Liver (tissue), 8 donors: ENCODE measurements at regions not wholly inside any gene's neighbourhood (a gene's known extent, or its start where the extent isn't known, plus 50 kb on each side); places are given as distances from the start of the nearest gene placed in this dataset.

Experiments
- DNase-seq: peaks from one replicate; pipeline ENCODE4 v3.0.0-alpha.2; 2017; ENCODE audit warnings: low spot score
- H3K27ac ChIP-seq, 2 donors: one replicate each; pipeline ENCODE4 v1.7.0; 2013; ENCODE audit warnings: inconsistent platforms in 2 of 2, low read length in 2 of 2, control low read depth in 1 of 2, low read depth in 1 of 2, mild to moderate bottlenecking in 1 of 2
- H3K27me3 ChIP-seq, 4 donors: one replicate each; pipeline versions ENCODE4 v1.6.1 to v1.7.0; 2013; ENCODE audit warnings: low read length in 3 of 4, inconsistent platforms in 1 of 4, mild to moderate bottlenecking in 1 of 4, moderate library complexity in 1 of 4; ENCODE audit not compliant: control insufficient read depth in 4 of 4, insufficient read depth in 4 of 4
- H3K36me3 ChIP-seq, 4 donors: one replicate each; pipeline versions ENCODE4 v1.6.1 to v1.7.0; 2013; ENCODE audit warnings: low read length in 3 of 4, mild to moderate bottlenecking in 3 of 4, low read depth in 1 of 4, moderate library complexity in 1 of 4; ENCODE audit not compliant: control insufficient read depth in 4 of 4, insufficient read depth in 3 of 4
- H3K4me1 ChIP-seq, 4 donors: one replicate each; pipeline versions ENCODE4 v1.6.1 to v1.7.0; 2013; ENCODE audit warnings: low read length in 3 of 4, mild to moderate bottlenecking in 3 of 4, moderate library complexity in 1 of 4; ENCODE audit not compliant: control insufficient read depth in 4 of 4, insufficient read depth in 4 of 4
- H3K4me3 ChIP-seq, 3 donors: one replicate each; pipeline versions ENCODE4 v1.6.1 to v1.7.0; 2013; ENCODE audit warnings: low read length in 3 of 3, control low read depth in 1 of 3, low read depth in 1 of 3, mild to moderate bottlenecking in 1 of 3
- H3K9ac ChIP-seq, 2 donors: one replicate each; pipeline ENCODE4 v1.7.0; 2013; ENCODE audit warnings: low read length in 2 of 2, mild to moderate bottlenecking in 2 of 2, moderate library complexity in 2 of 2, control low read depth in 1 of 2, low read depth in 1 of 2
- H3K9me3 ChIP-seq, 4 donors: one replicate each; pipeline versions ENCODE4 v1.6.1 to v1.7.0; 2013; ENCODE audit warnings: low read length in 3 of 4; ENCODE audit not compliant: control insufficient read depth in 4 of 4
- EGR1 ChIP-seq, 2 donors: IDR thresholded peaks; 2 replicates each; pipeline ENCODE4 v1.6.1; 2016 to 2018; ENCODE audit warnings: antibody characterized with exemption in 2 of 2, low read depth in 2 of 2
- FOXA1 ChIP-seq: IDR thresholded peaks from 2 replicates; pipeline ENCODE4 v1.6.1; 2016; ENCODE audit warnings: antibody characterized with exemption
- FOXA2 ChIP-seq: IDR thresholded peaks from 2 replicates; pipeline ENCODE4 v1.6.1; 2016; ENCODE audit warnings: antibody characterized with exemption
- GABPA ChIP-seq, 2 donors: IDR thresholded peaks in 1 of 2; conservative IDR thresholded peaks in 1 of 2; 2 replicates each; pipeline ENCODE4 v1.6.1; 2016; ENCODE audit warnings: antibody characterized with exemption in 2 of 2, mild to moderate bottlenecking in 1 of 2, moderate library complexity in 1 of 2
- HNF4A ChIP-seq, 2 donors: conservative IDR thresholded peaks; 2 replicates each; pipeline ENCODE4 v1.6.1; 2016; ENCODE audit warnings: antibody characterized with exemption in 2 of 2, mild to moderate bottlenecking in 2 of 2
- HNF4G ChIP-seq: IDR thresholded peaks from 2 replicates; pipeline ENCODE4 v1.6.1; 2016; ENCODE audit warnings: antibody characterized with exemption
- NR2F2 ChIP-seq: IDR thresholded peaks from 2 replicates; pipeline ENCODE4 v1.6.1; 2016; ENCODE audit warnings: antibody characterized with exemption
- RAD21 ChIP-seq, 2 donors: IDR thresholded peaks; 2 replicates each; pipeline ENCODE4 v1.6.1; 2016; ENCODE audit warnings: antibody characterized with exemption in 2 of 2, mild to moderate bottlenecking in 2 of 2
- RXRA ChIP-seq, 2 donors: IDR thresholded peaks; 2 replicates each; pipeline ENCODE4 v1.6.1; 2017 to 2018; ENCODE audit warnings: antibody characterized with exemption in 2 of 2, mild to moderate bottlenecking in 1 of 2
- SP1 ChIP-seq: IDR thresholded peaks from 2 replicates; pipeline ENCODE4 v1.6.1; 2018; ENCODE audit warnings: antibody characterized with exemption, mild to moderate bottlenecking
- TAF1 ChIP-seq: conservative IDR thresholded peaks from 2 replicates; pipeline ENCODE4 v1.6.1; 2016; ENCODE audit warnings: antibody characterized with exemption, mild to moderate bottlenecking
- YY1 ChIP-seq: IDR thresholded peaks from 2 replicates; pipeline ENCODE4 v1.6.1; 2016; ENCODE audit warnings: antibody characterized with exemption, mild to moderate bottlenecking
- WGBS: extraction: QIAGEN DNeasy Blood & Tissue Kit; methylation state at CpG from one replicate; pipeline ENCODE4 v1.1.7; 2013; 5-methylcytosine and 5-hydroxymethylcytosine counted together
- TF ChIP-seq, protein P1 (sequence below): IDR thresholded peaks from 2 replicates; pipeline ENCODE4 v1.6.1; 2016; ENCODE audit warnings: antibody characterized with exemption
- TF ChIP-seq, protein P2 (sequence below): fragments of 150-350 bp; IDR thresholded peaks from 2 replicates; pipeline ENCODE4 v1.5.1; 2017; ENCODE audit warnings: improper control_type of control experiment, low read depth, low read length; ENCODE audit not compliant: missing input control
- TF ChIP-seq, protein P3 (sequence below): IDR thresholded peaks from 2 replicates; pipeline ENCODE4 v1.6.1; 2016; ENCODE audit warnings: antibody characterized with exemption, mild to moderate bottlenecking
- TF ChIP-seq, protein P4 (sequence below): IDR thresholded peaks from 2 replicates; pipeline ENCODE4 v1.6.1; 2016; ENCODE audit warnings: antibody characterized with exemption
- donor health status: healthy.
- donor health status: healthy.
- donor health status: healthy.
- donor health status: healthy.
- donor health status: healthy.

DNA sequence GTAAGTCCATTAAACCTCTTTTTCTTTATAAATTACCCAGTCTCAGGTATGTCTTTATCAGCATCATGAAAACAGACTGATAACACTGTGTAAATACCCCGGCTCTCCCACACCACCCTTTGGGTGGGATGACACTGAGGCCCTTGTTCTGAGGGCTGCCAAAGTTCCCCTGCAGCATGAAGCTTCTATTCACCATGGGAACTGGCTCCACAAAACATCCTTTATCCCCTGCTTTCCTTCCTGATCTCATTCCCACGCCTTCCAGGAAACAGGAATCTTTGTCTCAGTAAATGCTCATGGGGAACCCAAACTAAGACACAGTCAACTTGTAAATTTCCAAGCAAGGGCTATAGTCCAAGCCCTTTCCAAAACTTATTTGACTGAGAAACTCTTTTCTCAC lies 88.4 kb downstream of the ABCC12 start:
- H3K27me3 ChIP-seq = peaks cover 0 to 3% (median 0%) of the 10 kb centered on the region in 4 donors
- H3K27ac ChIP-seq = no peak overlapping the region
- no peaks in the 10 kb centered on the region for H3K9me3 ChIP-seq
- no peaks in the 10 kb centered on the region for H3K4me1 ChIP-seq
- no peak for DNase-seq
- no peak overlapping the region for H3K4me3 ChIP-seq
- TF ChIP-seq, protein P1, sequence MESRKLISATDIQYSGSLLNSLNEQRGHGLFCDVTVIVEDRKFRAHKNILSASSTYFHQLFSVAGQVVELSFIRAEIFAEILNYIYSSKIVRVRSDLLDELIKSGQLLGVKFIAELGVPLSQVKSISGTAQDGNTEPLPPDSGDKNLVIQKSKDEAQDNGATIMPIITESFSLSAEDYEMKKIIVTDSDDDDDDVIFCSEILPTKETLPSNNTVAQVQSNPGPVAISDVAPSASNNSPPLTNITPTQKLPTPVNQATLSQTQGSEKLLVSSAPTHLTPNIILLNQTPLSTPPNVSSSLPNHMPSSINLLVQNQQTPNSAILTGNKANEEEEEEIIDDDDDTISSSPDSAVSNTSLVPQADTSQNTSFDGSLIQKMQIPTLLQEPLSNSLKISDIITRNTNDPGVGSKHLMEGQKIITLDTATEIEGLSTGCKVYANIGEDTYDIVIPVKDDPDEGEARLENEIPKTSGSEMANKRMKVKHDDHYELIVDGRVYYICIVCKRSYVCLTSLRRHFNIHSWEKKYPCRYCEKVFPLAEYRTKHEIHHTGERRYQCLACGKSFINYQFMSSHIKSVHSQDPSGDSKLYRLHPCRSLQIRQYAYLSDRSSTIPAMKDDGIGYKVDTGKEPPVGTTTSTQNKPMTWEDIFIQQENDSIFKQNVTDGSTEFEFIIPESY = no peak
- TF ChIP-seq FOXA2 (no peak), NR2F2 (no peak), TAF1 (no peak), HNF4A (conservative IDR thresholded peaks at IDR 0.05) (no peak), EGR1 (IDR thresholded peaks at IDR 0.05; ENCODE audit: low read depth in 2 of 2) (no peak), RXRA (IDR thresholded peaks at IDR 0.05) (no peak), YY1 (no peak), HNF4G (no peak), SP1 (no peak), GABPA (IDR thresholded peaks at IDR 0.05 in 1 of 2, conservative IDR thresholded peaks at IDR 0.05 in 1 of 2) (no peak), FOXA1 (no peak)
- TF ChIP-seq, protein P2, sequence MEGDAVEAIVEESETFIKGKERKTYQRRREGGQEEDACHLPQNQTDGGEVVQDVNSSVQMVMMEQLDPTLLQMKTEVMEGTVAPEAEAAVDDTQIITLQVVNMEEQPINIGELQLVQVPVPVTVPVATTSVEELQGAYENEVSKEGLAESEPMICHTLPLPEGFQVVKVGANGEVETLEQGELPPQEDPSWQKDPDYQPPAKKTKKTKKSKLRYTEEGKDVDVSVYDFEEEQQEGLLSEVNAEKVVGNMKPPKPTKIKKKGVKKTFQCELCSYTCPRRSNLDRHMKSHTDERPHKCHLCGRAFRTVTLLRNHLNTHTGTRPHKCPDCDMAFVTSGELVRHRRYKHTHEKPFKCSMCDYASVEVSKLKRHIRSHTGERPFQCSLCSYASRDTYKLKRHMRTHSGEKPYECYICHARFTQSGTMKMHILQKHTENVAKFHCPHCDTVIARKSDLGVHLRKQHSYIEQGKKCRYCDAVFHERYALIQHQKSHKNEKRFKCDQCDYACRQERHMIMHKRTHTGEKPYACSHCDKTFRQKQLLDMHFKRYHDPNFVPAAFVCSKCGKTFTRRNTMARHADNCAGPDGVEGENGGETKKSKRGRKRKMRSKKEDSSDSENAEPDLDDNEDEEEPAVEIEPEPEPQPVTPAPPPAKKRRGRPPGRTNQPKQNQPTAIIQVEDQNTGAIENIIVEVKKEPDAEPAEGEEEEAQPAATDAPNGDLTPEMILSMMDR = no peak
- H3K36me3 ChIP-seq = no peaks in the 10 kb centered on the region
- H3K9ac ChIP-seq = no peak overlapping the region
- 59% methylated on average over 2 of the region's 2 CpGs for WGBS

DNA sequence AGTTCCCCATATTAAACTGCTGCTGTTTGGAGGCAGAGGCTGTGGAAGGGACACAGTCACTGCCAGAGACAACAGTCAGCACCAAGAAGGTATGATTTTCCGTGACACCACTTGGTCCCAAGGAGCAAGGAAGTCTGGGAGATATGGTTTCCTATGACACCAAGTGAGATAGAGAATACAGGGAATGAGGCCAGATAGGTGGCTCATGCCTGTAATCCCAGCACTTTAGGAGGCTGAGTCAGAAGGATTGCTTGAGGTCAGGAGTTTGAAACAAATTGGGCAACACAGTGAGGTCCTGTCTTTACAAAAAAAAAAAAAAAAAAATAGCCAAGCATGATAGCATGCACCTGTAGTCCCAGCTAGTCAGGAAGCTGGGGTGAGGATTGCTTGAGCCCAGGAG lies 90.8 kb downstream of the ABCC12 start:
- no peaks in the 10 kb centered on the region for H3K36me3 ChIP-seq
- no peak overlapping the region for H3K4me3 ChIP-seq
- H3K27ac ChIP-seq = no peak overlapping the region
- peaks cover 0 to 3% (median 0%) of the 10 kb centered on the region in 4 donors for H3K27me3 ChIP-seq
- no peak for DNase-seq
- TF ChIP-seq FOXA2 = no peak
- TF ChIP-seq, protein P1 = no peak
- TF ChIP-seq HNF4G = no peak
- no peak for TF ChIP-seq HNF4A (conservative IDR thresholded peaks at IDR 0.05)
- TF ChIP-seq, protein P3, sequence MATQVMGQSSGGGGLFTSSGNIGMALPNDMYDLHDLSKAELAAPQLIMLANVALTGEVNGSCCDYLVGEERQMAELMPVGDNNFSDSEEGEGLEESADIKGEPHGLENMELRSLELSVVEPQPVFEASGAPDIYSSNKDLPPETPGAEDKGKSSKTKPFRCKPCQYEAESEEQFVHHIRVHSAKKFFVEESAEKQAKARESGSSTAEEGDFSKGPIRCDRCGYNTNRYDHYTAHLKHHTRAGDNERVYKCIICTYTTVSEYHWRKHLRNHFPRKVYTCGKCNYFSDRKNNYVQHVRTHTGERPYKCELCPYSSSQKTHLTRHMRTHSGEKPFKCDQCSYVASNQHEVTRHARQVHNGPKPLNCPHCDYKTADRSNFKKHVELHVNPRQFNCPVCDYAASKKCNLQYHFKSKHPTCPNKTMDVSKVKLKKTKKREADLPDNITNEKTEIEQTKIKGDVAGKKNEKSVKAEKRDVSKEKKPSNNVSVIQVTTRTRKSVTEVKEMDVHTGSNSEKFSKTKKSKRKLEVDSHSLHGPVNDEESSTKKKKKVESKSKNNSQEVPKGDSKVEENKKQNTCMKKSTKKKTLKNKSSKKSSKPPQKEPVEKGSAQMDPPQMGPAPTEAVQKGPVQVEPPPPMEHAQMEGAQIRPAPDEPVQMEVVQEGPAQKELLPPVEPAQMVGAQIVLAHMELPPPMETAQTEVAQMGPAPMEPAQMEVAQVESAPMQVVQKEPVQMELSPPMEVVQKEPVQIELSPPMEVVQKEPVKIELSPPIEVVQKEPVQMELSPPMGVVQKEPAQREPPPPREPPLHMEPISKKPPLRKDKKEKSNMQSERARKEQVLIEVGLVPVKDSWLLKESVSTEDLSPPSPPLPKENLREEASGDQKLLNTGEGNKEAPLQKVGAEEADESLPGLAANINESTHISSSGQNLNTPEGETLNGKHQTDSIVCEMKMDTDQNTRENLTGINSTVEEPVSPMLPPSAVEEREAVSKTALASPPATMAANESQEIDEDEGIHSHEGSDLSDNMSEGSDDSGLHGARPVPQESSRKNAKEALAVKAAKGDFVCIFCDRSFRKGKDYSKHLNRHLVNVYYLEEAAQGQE = no peak
- TF ChIP-seq, protein P4, sequence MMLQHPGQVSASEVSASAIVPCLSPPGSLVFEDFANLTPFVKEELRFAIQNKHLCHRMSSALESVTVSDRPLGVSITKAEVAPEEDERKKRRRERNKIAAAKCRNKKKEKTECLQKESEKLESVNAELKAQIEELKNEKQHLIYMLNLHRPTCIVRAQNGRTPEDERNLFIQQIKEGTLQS = no peak
- TF ChIP-seq EGR1 (IDR thresholded peaks at IDR 0.05; ENCODE audit: low read depth in 2 of 2) = no peak
- TF ChIP-seq RAD21 (IDR thresholded peaks at IDR 0.05) = no peak
- no peak overlapping the region for H3K9ac ChIP-seq
- no peaks in the 10 kb centered on the region for H3K4me1 ChIP-seq
- H3K9me3 ChIP-seq = no peaks in the 10 kb centered on the region
- WGBS = 74% methylated on average over 1 of the region's 1 CpG
